Activated CD4-positive, alpha-beta memory T cell treated with anti-CD3 and anti-CD28 coated beads, Interleukin-2, amount 10 ng/mL, durations not matched to agents 7 days and 5 days (primary cell): ENCODE measurements at regions not wholly inside any gene's neighbourhood (a gene's known extent, or its start where the extent isn't known, plus 50 kb on each side); places are given as distances from the start of the nearest gene placed in this dataset.

ENCODE experiments used
- CTCF ChIA-PET: fragments of 350-600 bp; sonication (Branson Sonifier 250); formaldehyde crosslinking; loops from one replicate; lab custom pipeline; 2021; ENCODE audit warnings: antibody characterized with exemption, inconsistent platforms; lab: Charles Lee
- POLR2A ChIA-PET: fragments of 350-600 bp; sonication (Branson Sonifier 250); formaldehyde crosslinking; loops from one replicate; lab custom pipeline; 2021; ENCODE audit warnings: antibody characterized with exemption; lab: Charles Lee
- DNase-seq: peaks from one replicate; pipeline ENCODE4 v3.0.0-alpha.2; 2020
- H3K27ac Mint-ChIP-seq: one replicate; pipeline ENCODE4 v1.8.0; 2021; ENCODE audit warnings: mild to moderate bottlenecking, mixed read lengths
- H3K27me3 Mint-ChIP-seq: one replicate; pipeline ENCODE4 v1.8.0; 2021; ENCODE audit warnings: mixed read lengths
- H3K36me3 Mint-ChIP-seq: one replicate; pipeline ENCODE4 v1.8.0; 2021; ENCODE audit warnings: low read depth, mixed read lengths
- H3K4me1 Mint-ChIP-seq: one replicate; pipeline ENCODE4 v1.8.0; 2021; ENCODE audit warnings: mixed read lengths
- H3K4me3 Mint-ChIP-seq: one replicate; pipeline ENCODE4 v1.8.0; 2021; ENCODE audit warnings: mild to moderate bottlenecking, mixed read lengths
- H3K9me3 Mint-ChIP-seq: one replicate; pipeline ENCODE4 v1.8.0; 2021; ENCODE audit warnings: mixed read lengths

- CTCF ChIA-PET: interaction anchor here (2.8 kb wide), 1 partner anchor 8 kb away, joined by 13 read pairs; no protein-coding TSS in a partner anchor
- no peaks in the 10 kb centered on the region for H3K9me3 Mint-ChIP-seq
- H3K36me3 Mint-ChIP-seq: no peaks in the 10 kb centered on the region
- H3K27me3 Mint-ChIP-seq: peaks cover 2% of the 10 kb centered on the region
- POLR2A ChIA-PET: no interaction called here
- no peak overlapping the region for H3K4me3 Mint-ChIP-seq
- no peak for DNase-seq
- no peak overlapping the region for H3K27ac Mint-ChIP-seq
- no peaks in the 10 kb centered on the region for H3K4me1 Mint-ChIP-seq
Observed at GRCh38 chr4:159495515-159496236, 392.8 kb downstream of the RAPGEF2 start.

GRCh38 chr4:159496248-159496647, 393.4 kb downstream of the RAPGEF2 start:
- Mint-ChIP-seq H3K27ac (no peak overlapping the region), H3K4me1 (no peaks in the 10 kb centered on the region), H3K36me3 (no peaks in the 10 kb centered on the region), H3K4me3 (no peak overlapping the region), H3K27me3 (peaks cover 2% of the 10 kb centered on the region), H3K9me3 (no peaks in the 10 kb centered on the region)
- no peak for DNase-seq
- ChIA-PET CTCF (interaction anchor here (2.8 kb wide), 1 partner anchor 9 kb away, joined by 13 read pairs; no protein-coding TSS in a partner anchor), POLR2A (no interaction called here)

GRCh38 chr4:159497936-159498335, 395.1 kb downstream of the RAPGEF2 start:
- H3K36me3 Mint-ChIP-seq: no peaks in the 10 kb centered on the region
- no peak overlapping the region for H3K4me3 Mint-ChIP-seq
- H3K27me3 Mint-ChIP-seq: peaks cover 2% of the 10 kb centered on the region
- no peak for DNase-seq
- ChIA-PET CTCF (interaction anchor here (2.8 kb wide), 1 partner anchor 11 kb away, joined by 13 read pairs; no protein-coding TSS in a partner anchor), POLR2A (no interaction called here)
- no peaks in the 10 kb centered on the region for H3K4me1 Mint-ChIP-seq
- no peak overlapping the region for H3K27ac Mint-ChIP-seq
- no peaks in the 10 kb centered on the region for H3K9me3 Mint-ChIP-seq

- no peaks in the 10 kb centered on the region for H3K36me3 Mint-ChIP-seq
- DNase-seq: no peak
- H3K27ac Mint-ChIP-seq: no peak overlapping the region
- H3K4me3 Mint-ChIP-seq: no peak overlapping the region
- no peaks in the 10 kb centered on the region for H3K9me3 Mint-ChIP-seq
- ChIA-PET CTCF (interaction anchor here (2.8 kb wide), 1 partner anchor 11 kb away, joined by 13 read pairs; no protein-coding TSS in a partner anchor), POLR2A (no interaction called here)
- H3K4me1 Mint-ChIP-seq: no peaks in the 10 kb centered on the region
- H3K27me3 Mint-ChIP-seq: peaks cover 2% of the 10 kb centered on the region
Observed at GRCh38 chr4:159498446-159499115, 395.7 kb downstream of the RAPGEF2 start.

GRCh38 chr4:159500861-159501260, 398.0 kb downstream of the RAPGEF2 start:
- Mint-ChIP-seq H3K9me3 (no peaks in the 10 kb centered on the region), H3K27ac (no peak overlapping the region), H3K27me3 (peaks cover 3% of the 10 kb centered on the region), H3K4me1 (no peaks in the 10 kb centered on the region), H3K36me3 (no peaks in the 10 kb centered on the region), H3K4me3 (no peak overlapping the region)
- ChIA-PET POLR2A (no interaction called here), CTCF (no interaction called here)
- DNase-seq: no peak

- no peaks in the 10 kb centered on the region for H3K36me3 Mint-ChIP-seq
- no peak overlapping the region for H3K4me3 Mint-ChIP-seq
- ChIA-PET CTCF (no interaction called here), POLR2A (no interaction called here)
- peaks cover 1% of the 10 kb centered on the region for H3K27me3 Mint-ChIP-seq
- no peaks in the 10 kb centered on the region for H3K9me3 Mint-ChIP-seq
- no peaks in the 10 kb centered on the region for H3K4me1 Mint-ChIP-seq
- H3K27ac Mint-ChIP-seq: no peak overlapping the region
- DNase-seq: no peak
Observed at GRCh38 chr4:159503236-159504008, 400.5 kb downstream of the RAPGEF2 start.

- H3K27ac Mint-ChIP-seq: no peak overlapping the region
- CTCF ChIA-PET: no interaction called here
- no peak for DNase-seq
- H3K27me3 Mint-ChIP-seq: peaks cover 1% of the 10 kb centered on the region
- H3K4me3 Mint-ChIP-seq: no peak overlapping the region
- POLR2A ChIA-PET: no interaction called here
- H3K36me3 Mint-ChIP-seq: no peaks in the 10 kb centered on the region
- no peaks in the 10 kb centered on the region for H3K4me1 Mint-ChIP-seq
- no peaks in the 10 kb centered on the region for H3K9me3 Mint-ChIP-seq
Observed at GRCh38 chr4:159504684-159505083, 401.8 kb downstream of the RAPGEF2 start.

GRCh38 chr4:159505266-159505975, 402.5 kb downstream of the RAPGEF2 start:
- H3K27ac Mint-ChIP-seq: no peak overlapping the region
- no peak for DNase-seq
- no peaks in the 10 kb centered on the region for H3K36me3 Mint-ChIP-seq
- no peak overlapping the region for H3K4me3 Mint-ChIP-seq
- CTCF ChIA-PET: no interaction called here
- POLR2A ChIA-PET: no interaction called here
- no peaks in the 10 kb centered on the region for H3K4me1 Mint-ChIP-seq
- H3K9me3 Mint-ChIP-seq: no peaks in the 10 kb centered on the region
- H3K27me3 Mint-ChIP-seq: peaks cover 1% of the 10 kb centered on the region

- H3K9me3 Mint-ChIP-seq: no peaks in the 10 kb centered on the region
- peaks cover 1% of the 10 kb centered on the region for H3K27me3 Mint-ChIP-seq
- POLR2A ChIA-PET: no interaction called here
- CTCF ChIA-PET: no interaction called here
- no peak overlapping the region for H3K4me3 Mint-ChIP-seq
- no peaks in the 10 kb centered on the region for H3K36me3 Mint-ChIP-seq
- H3K27ac Mint-ChIP-seq: no peak overlapping the region
- DNase-seq: no peak
- no peaks in the 10 kb centered on the region for H3K4me1 Mint-ChIP-seq
Observed at GRCh38 chr4:159506801-159507517, 404.1 kb downstream of the RAPGEF2 start.

- POLR2A ChIA-PET: no interaction called here
- Mint-ChIP-seq H3K9me3 (no peaks in the 10 kb centered on the region), H3K27ac (no peak overlapping the region), H3K4me1 (no peaks in the 10 kb centered on the region), H3K36me3 (no peaks in the 10 kb centered on the region), H3K4me3 (no peak overlapping the region), H3K27me3 (peaks cover 1% of the 10 kb centered on the region)
- CTCF ChIA-PET: no interaction called here
- DNase-seq: no peak
Observed at GRCh38 chr4:159508917-159509500, 406.1 kb downstream of the RAPGEF2 start.

- Mint-ChIP-seq H3K4me1 (no peaks in the 10 kb centered on the region), H3K27me3 (peaks cover 4% of the 10 kb centered on the region), H3K27ac (no peak overlapping the region), H3K4me3 (no peak overlapping the region), H3K9me3 (no peaks in the 10 kb centered on the region), H3K36me3 (no peaks in the 10 kb centered on the region)
- DNase-seq: no peak
- CTCF ChIA-PET: no interaction called here
- POLR2A ChIA-PET: no interaction called here
Observed at GRCh38 chr4:159512348-159512747, 409.5 kb downstream of the RAPGEF2 start.
